Adrenal gland (tissue), 9 donors: ENCODE measurements at regions not wholly inside any gene's neighbourhood (a gene's known extent, or its start where the extent isn't known, plus 50 kb on each side); places are given as distances from the start of the nearest gene placed in this dataset.
"Not testable (repeated sequence)": the region's sequence is repeated elsewhere in the genome, so short reads cannot be mapped to it uniquely, and the experiment has no call there.

ENCODE experiments used
- DNase-seq, 7 donors: peaks; one replicate each; pipeline ENCODE4 v3.0.0-alpha.2; 2019 to 2020
- H3K27ac ChIP-seq, 5 donors: fragments of 200-600 bp; sonication (generic) in 4 of 5; 1 replicate in 3 of 5; 2 replicates in 2 of 5; pipeline versions ENCODE4 v1.5.1 to v1.8.0; 2016 to 2020; ENCODE audit warnings: mild to moderate bottlenecking in 1 of 5
- H3K27me3 ChIP-seq: fragments of 200-600 bp; 2 replicates; pipeline ENCODE4 v1.8.0; 2021
- H3K36me3 ChIP-seq, 2 donors: fragments of 200-600 bp; replicated peaks in 1 of 2; 1 replicate in 1 of 2; 2 replicates in 1 of 2; pipeline versions ENCODE4 v1.5.1 to v1.8.0; 2018 to 2022
- H3K4me1 ChIP-seq, 2 donors: fragments of 200-600 bp; replicated peaks in 1 of 2; 1 replicate in 1 of 2; 2 replicates in 1 of 2; pipeline versions ENCODE4 v1.5.1 to v1.8.0; 2018 to 2021
- H3K4me3 ChIP-seq, 4 donors: fragments of 200-600 bp; sonication (generic) in 3 of 4; one replicate each; pipeline ENCODE4 v1.5.1; 2016 to 2018
- H3K9me3 ChIP-seq, 3 donors: fragments of 200-600 bp; sonication (generic) in 1 of 3; replicated peaks in 1 of 3; 1 replicate in 2 of 3; 2 replicates in 1 of 3; pipeline versions ENCODE4 v1.5.1 to v1.8.0; 2016 to 2021
- CTCF ChIP-seq, 6 experiments: fragments of 450-650 bp in 4 of 6; fragments of 200-600 bp in 2 of 6; sonication (generic) in 1 of 6; IDR thresholded peaks; 1 replicate in 5 of 6; 2 replicates in 1 of 6; pipeline versions ENCODE4 v1.5.1 to v1.8.0; 2016 to 2021; ENCODE audit warnings: antibody characterized with exemption in 6 of 6, mild to moderate bottlenecking in 2 of 6, moderate library complexity in 1 of 6
- POLR2A ChIP-seq, 2 donors: fragments of 450-650 bp; IDR thresholded peaks; one replicate each; pipeline ENCODE4 v1.6.1; 2017; ENCODE audit warnings: antibody characterized with exemption in 2 of 2, mild to moderate bottlenecking in 2 of 2, moderate library complexity in 1 of 2
- WGBS, 4 donors: extraction: QIAGEN DNeasy Blood & Tissue Kit in 2 of 4; methylation state at CpG; one replicate each; pipeline versions ENCODE4 v1.1.5 to v1.1.7; 2013 to 2017; 5-methylcytosine and 5-hydroxymethylcytosine counted together
- intact Hi-C, 2 donors: fragments of 100-400 bp; cut with DNase I; formaldehyde crosslinking; loops; one replicate each; pipeline versions ENCODE4 v1.14.1 to v1.15.0; 2022 to 2023
- donor health status: healthy with polysubstance abuse.
- donor health status: Bipolar disorder and iron deficiency.
- donor health status: DM: yes; HTN: yes; CAD: no.
- donor health status: DM: no; HTN: no; CAD: no.
- donor health status: DM: no; HTN: no; CAD: no.

DNA sequence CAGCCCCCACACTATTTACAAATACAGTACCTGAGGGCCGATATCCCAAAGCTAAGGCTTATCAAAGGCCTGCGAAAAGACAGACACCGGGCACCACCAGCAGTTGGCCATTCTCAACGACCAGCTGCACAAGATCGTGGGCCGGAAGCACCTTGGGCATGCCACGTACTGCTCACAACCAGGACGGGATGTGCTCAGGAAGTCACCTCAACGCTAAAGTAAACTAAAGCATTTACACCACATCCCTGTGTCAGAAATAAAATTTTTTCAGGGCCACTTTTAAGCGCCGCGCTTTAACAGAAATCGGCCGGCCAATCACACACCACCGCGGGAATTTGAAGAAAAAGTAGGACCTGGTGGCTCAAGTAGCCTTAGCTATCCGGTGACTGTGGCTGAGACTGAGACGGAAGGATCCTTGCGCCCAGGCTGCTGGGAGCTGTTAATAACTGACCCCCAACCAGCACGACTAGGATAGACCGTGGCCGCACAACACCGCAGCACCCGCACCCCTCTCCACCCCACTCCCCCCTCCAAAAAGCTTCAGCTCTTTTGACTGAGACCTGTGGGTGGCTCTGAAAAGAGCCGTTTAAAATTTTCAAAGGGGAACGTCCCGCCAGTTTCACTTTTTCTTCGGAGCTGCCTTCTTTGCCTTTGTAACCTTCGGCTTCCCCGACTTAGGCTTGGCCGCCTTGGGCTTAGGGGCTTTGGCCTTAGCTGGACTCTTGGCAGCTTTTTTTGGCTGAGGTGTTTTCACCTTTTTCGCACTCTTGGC lies 131.2 kb upstream of the BTN3A2 start:
- TF ChIP-seq POLR2A (IDR thresholded peaks at IDR 0.05) (peak in 1 of 2 donors; percentile 56), CTCF (IDR thresholded peaks at IDR 0.05) (no peak)
- Histone ChIP-seq H3K9me3 (no peaks in the 10 kb centered on the region), H3K27me3 (no peaks in the 10 kb centered on the region), H3K4me3 (peak overlapping the region in 2 of 4 donors; percentile 31 to 66), H3K4me1 (peaks cover 0 to 10% of the 10 kb centered on the region in 2 donors), H3K36me3 (no peaks in the 10 kb centered on the region), H3K27ac (peak overlapping the region; percentile 35 to 79 (median 74))
- intact Hi-C loops: no loop called here
- WGBS, 4 donors: 0 to 1% (median 1%) methylated on average over 22 to 32 of the region's 32 CpGs
- peak; percentile 59 to 83 (median 65) for DNase-seq

DNA sequence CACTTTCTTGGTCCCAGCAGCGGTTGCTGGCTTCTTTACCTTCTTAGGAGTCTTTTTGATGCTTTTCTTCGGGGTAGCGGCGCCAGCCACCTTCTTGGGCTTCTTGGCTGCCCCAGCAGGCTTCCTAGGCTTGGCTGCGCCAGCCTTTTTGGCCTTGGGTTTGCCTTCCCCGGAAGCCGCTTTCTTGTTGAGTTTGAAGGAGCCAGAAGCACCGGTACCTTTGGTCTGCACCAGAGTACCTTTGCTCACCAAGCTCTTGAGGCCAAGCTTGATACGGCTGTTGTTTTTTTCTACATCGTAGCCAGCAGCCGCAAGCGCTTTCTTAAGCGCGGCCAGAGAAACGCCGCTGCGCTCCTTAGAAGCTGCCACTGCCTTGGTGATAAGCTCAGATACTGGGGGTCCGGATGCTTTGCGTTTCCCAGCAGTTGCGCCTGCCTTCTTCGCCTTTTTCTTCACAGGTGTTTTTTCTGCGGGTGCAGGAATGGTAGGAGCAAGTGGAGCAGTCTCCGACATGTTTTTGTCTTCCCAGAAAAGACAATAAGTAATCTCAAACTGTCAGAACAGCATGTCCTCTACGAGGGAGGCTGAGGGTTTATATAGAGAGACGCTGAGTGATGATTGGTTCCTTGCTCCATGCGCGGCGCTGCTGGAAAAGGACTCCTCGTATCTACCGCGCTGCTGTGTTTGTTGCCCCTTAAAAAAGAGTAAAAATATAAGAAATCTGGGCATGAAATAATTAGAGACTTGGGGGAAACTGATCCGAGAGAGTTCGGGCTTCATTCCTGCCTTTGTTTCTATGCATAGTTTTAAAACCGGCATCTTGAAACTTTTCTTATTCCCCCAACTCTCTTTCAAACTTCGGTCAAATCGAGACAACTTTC lies 130.3 kb upstream of the BTN3A2 start:
- Histone ChIP-seq H3K4me3 (peak overlapping the region in 3 of 4 donors; percentile 12 to 66 (median 31)), H3K4me1 (peaks cover 0 to 10% of the 10 kb centered on the region in 2 donors), H3K27ac (peak overlapping the region; percentile 35 to 79 (median 74)), H3K36me3 (no peaks in the 10 kb centered on the region), H3K27me3 (no peaks in the 10 kb centered on the region), H3K9me3 (no peaks in the 10 kb centered on the region)
- DNase-seq: peak; percentile 65 to 87 (median 73)
- 1 to 2% (median 1%) methylated on average over 28 to 36 of the region's 36 CpGs for WGBS, 4 donors
- no peak for TF ChIP-seq CTCF (IDR thresholded peaks at IDR 0.05)
- peak; percentile 91 to 97 for TF ChIP-seq POLR2A (IDR thresholded peaks at IDR 0.05)
- intact Hi-C loops: no loop called here

DNA sequence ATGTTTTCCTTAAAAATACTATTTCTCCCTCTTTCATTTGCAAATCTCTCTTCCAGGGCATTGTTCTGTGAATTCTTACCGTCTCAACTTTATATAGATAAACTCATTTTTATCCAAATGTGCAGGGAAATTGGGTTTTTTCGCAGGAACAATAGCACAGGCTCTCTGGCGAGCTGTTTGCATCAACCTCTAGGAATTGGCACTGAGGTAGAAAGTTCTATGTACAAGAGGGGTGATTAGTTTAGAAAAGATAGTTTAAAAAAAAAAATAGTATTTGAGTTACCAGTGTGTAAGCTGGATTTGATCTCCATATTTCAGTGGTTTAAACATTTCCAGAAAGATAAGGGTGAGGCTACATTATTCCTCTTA lies 129.7 kb upstream of the BTN3A2 start:
- Histone ChIP-seq H3K9me3 (no peaks in the 10 kb centered on the region), H3K36me3 (no peaks in the 10 kb centered on the region), H3K27me3 (no peaks in the 10 kb centered on the region), H3K4me1 (peaks cover 0 to 10% of the 10 kb centered on the region in 2 donors), H3K4me3 (peak overlapping the region in 1 of 4 donors; percentile 66), H3K27ac (peak overlapping the region in 4 of 5 donors; percentile 49 to 78 (median 76))
- intact Hi-C loops: no loop called here
- TF ChIP-seq CTCF (IDR thresholded peaks at IDR 0.05) (no peak), POLR2A (IDR thresholded peaks at IDR 0.05) (no peak)
- DNase-seq: no peak
- WGBS, 4 donors: 19 to 37% (median 27%) methylated on average over 3 of the region's 3 CpGs

GRCh38 chr6:26239415-26239814 lies 125.6 kb upstream of the BTN3A2 start:
- H3K27ac ChIP-seq, H3K27me3 ChIP-seq, H3K36me3 ChIP-seq, DNase-seq, H3K4me1 ChIP-seq, H3K9me3 ChIP-seq, intact Hi-C loops: not testable (repeated sequence)
- H3K4me3 ChIP-seq: peak overlapping the region in 1 of 4 donors; percentile 69
- WGBS, 4 donors: 93 to 95% (median 94%) methylated on average over 18 of the region's 18 CpGs
